HEK293 (cell line): ENCODE measurements at regions not wholly inside any gene's neighbourhood (a gene's known extent, or its start where the extent isn't known, plus 50 kb on each side); places are given as distances from the start of the nearest gene placed in this dataset.

Source experiments
- CTCF ChIA-PET: fragments of 350-600 bp; formaldehyde crosslinking; extraction: SDS; loops from one replicate; lab custom pipeline; 2021; ENCODE audit warnings: antibody characterized with exemption; lab: Yijun Ruan, JAX
- POLR2A ChIA-PET: fragments of 300-600 bp; formaldehyde crosslinking; extraction: SDS; loops from one replicate; lab custom pipeline; 2020; ENCODE audit warnings: antibody characterized with exemption, inconsistent platforms; lab: Yijun Ruan, JAX
- H3K27ac ChIP-seq: fragments of 200-500 bp; sonication (Bioruptor generic); 2 replicates; pipeline ENCODE4 v1.5.1; 2014; ENCODE audit warnings: low read depth, low read length, control low read depth, inconsistent platforms; ENCODE audit errors: extremely low read depth
- H3K36me3 ChIP-seq, 2 experiments: fragments of 200-500 bp in 1 of 2; sonication (Bioruptor generic) in 1 of 2; 1 replicate in 1 of 2; 2 replicates in 1 of 2; pipeline ENCODE4 v1.5.1; 2014 to 2017; ENCODE audit warnings: inconsistent platforms in 2 of 2, low read length in 2 of 2; ENCODE audit not compliant: control insufficient read depth in 2 of 2, insufficient read depth in 1 of 2
- H3K4me1 ChIP-seq: fragments of 200-500 bp; sonication (Bioruptor generic); 2 replicates; pipeline ENCODE4 v1.5.1; 2014; ENCODE audit warnings: mild to moderate bottlenecking, low read length, inconsistent platforms; ENCODE audit not compliant: control insufficient read depth, insufficient read depth
- H3K4me3 ChIP-seq: 2 replicates; pipeline ENCODE4 v1.5.1; 2011; ENCODE audit warnings: low read depth, mild to moderate bottlenecking, control low read depth, low read length, moderate library complexity
- H3K9me3 ChIP-seq: fragments of 200-500 bp; sonication (Bioruptor generic); 2 replicates; pipeline ENCODE4 v1.5.1; 2014; ENCODE audit warnings: low read depth, low read length, inconsistent platforms; ENCODE audit not compliant: control insufficient read depth, insufficient read depth
- OVOL3 ChIP-seq: fragments of 450-650 bp; formaldehyde crosslinking; IDR thresholded peaks from 2 replicates; pipeline ENCODE4 v1.5.1; 2016; ENCODE audit warnings: missing biosample characterization, missing genetic modification characterization
- SALL2 ChIP-seq: fragments of 450-650 bp; formaldehyde crosslinking; IDR thresholded peaks from 2 replicates; pipeline ENCODE4 v1.5.0; 2017; ENCODE audit warnings: missing biosample characterization, mild to moderate bottlenecking, missing genetic modification characterization, borderline replicate concordance
- ZBTB17 ChIP-seq: fragments of 450-650 bp; formaldehyde crosslinking; IDR thresholded peaks from 2 replicates; pipeline ENCODE4 v1.5.1; 2016; ENCODE audit warnings: missing biosample characterization, missing genetic modification characterization
- ZBTB8A ChIP-seq: fragments of 450-650 bp; formaldehyde crosslinking; IDR thresholded peaks from 2 replicates; pipeline ENCODE4 v1.5.1; 2016; ENCODE audit warnings: missing biosample characterization, missing genetic modification characterization
- ZNF18 ChIP-seq: fragments of 450-650 bp; formaldehyde crosslinking; IDR thresholded peaks from 2 replicates; pipeline ENCODE4 v1.5.1; 2016; ENCODE audit warnings: missing biosample characterization, missing genetic modification characterization
- ZNF23 ChIP-seq: fragments of 450-650 bp; formaldehyde crosslinking; IDR thresholded peaks from 2 replicates; pipeline ENCODE4 v1.5.1; 2016; ENCODE audit warnings: missing biosample characterization, missing genetic modification characterization, borderline replicate concordance
- ZNF274 ChIP-seq, 2 experiments: fragments of 200-500 bp in 1 of 2; fragments of 450-650 bp in 1 of 2; sonication (Bioruptor generic) in 1 of 2; formaldehyde crosslinking in 1 of 2; IDR thresholded peaks; 2 replicates each; pipeline versions ENCODE4 v1.5.1 to v1.6.1; 2014 to 2016; ENCODE audit warnings: borderline replicate concordance in 1 of 2, inconsistent platforms in 1 of 2, low read length in 1 of 2, missing biosample characterization in 1 of 2, missing genetic modification characterization in 1 of 2
- ZNF391 ChIP-seq: fragments of 450-650 bp; formaldehyde crosslinking; IDR thresholded peaks from 2 replicates; pipeline ENCODE4 v1.5.1; 2016; ENCODE audit warnings: low read depth, missing biosample characterization, missing genetic modification characterization, borderline replicate concordance
- ZNF423 ChIP-seq: fragments of 450-650 bp; formaldehyde crosslinking; IDR thresholded peaks from 2 replicates; pipeline ENCODE4 v1.5.1; 2016; ENCODE audit warnings: missing biosample characterization, missing genetic modification characterization
- ZNF596 ChIP-seq: fragments of 450-650 bp; IDR thresholded peaks from 2 replicates; pipeline ENCODE4 v1.5.0; 2018; ENCODE audit warnings: missing biosample characterization, mild to moderate bottlenecking, missing genetic modification characterization, moderate library complexity
- ZNF621 ChIP-seq: fragments of 450-650 bp; formaldehyde crosslinking; IDR thresholded peaks from 2 replicates; pipeline ENCODE4 v1.5.1; 2017; ENCODE audit warnings: missing biosample characterization, missing genetic modification characterization
- ZNF624 ChIP-seq: fragments of 450-650 bp; formaldehyde crosslinking; IDR thresholded peaks from 2 replicates; pipeline ENCODE4 v1.5.1; 2017; ENCODE audit warnings: missing biosample characterization, missing genetic modification characterization
- ZNF654 ChIP-seq: fragments of 450-650 bp; formaldehyde crosslinking; IDR thresholded peaks from 2 replicates; pipeline ENCODE4 v1.5.1; 2016; ENCODE audit warnings: low read depth, missing biosample characterization, missing genetic modification characterization
- ZNF701 ChIP-seq: fragments of 450-650 bp; formaldehyde crosslinking; IDR thresholded peaks from 2 replicates; pipeline ENCODE4 v1.5.1; 2016; ENCODE audit warnings: missing biosample characterization, missing genetic modification characterization
- ZNF843 ChIP-seq: fragments of 450-650 bp; formaldehyde crosslinking; IDR thresholded peaks from 2 replicates; pipeline ENCODE4 v1.5.1; 2016; ENCODE audit warnings: missing biosample characterization, missing genetic modification characterization
- TF ChIP-seq, protein P1 (sequence below): fragments of 450-650 bp; formaldehyde crosslinking; IDR thresholded peaks from 2 replicates; pipeline ENCODE4 v1.5.1; 2016; ENCODE audit warnings: missing biosample characterization, missing genetic modification characterization

GRCh38 chr11:116596346-116597260, 176.2 kb downstream of the BUD13 start:
- TF ChIP-seq ZNF621 (tag by site-specific recombination) (no peak), ZNF423 (tag by site-specific recombination) (no peak), ZNF654 (tag by site-specific recombination) (no peak)
- TF ChIP-seq, protein P1, sequence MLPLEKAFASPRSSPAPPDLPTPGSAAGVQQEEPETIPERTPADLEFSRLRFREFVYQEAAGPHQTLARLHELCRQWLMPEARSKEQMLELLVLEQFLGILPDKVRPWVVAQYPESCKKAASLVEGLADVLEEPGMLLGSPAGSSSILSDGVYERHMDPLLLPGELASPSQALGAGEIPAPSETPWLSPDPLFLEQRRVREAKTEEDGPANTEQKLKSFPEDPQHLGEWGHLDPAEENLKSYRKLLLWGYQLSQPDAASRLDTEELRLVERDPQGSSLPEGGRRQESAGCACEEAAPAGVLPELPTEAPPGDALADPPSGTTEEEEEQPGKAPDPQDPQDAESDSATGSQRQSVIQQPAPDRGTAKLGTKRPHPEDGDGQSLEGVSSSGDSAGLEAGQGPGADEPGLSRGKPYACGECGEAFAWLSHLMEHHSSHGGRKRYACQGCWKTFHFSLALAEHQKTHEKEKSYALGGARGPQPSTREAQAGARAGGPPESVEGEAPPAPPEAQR (tag by site-specific recombination), result no peak
- Histone ChIP-seq H3K4me1 (no peaks in the 10 kb centered on the region), H3K4me3 (no peak overlapping the region), H3K36me3 (no peaks in the 10 kb centered on the region), H3K9me3 (no peaks in the 10 kb centered on the region), H3K27ac (no peak overlapping the region)
- ChIA-PET CTCF (no interaction called here), POLR2A (no interaction called here)

DNA sequence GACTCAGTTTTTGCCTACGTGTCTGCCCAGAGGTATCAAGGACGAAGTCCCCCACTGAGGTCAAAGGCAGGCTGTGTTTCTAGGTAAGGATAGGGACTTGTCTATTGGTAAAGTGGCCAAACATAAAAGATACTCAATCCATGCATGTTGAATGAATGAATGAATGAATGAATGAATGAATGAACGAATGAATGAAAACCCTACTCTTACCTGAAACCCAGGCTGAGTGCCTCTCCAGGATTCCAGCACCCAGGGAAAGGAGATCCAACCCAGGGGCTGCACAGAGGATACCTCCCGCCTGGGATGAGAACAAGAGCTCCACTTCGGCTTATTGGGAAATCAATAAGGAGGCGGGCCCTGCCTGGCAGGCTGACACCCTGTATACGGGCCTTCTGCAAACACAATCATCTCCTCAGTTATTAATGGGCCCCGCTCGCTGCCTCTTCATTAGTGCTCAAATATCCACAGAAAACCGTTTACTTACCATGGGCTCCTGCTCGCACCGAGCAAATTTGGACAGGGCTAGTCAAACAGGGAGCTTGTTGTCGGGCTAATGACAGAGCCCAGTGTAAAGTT, 177.4 kb downstream of the BUD13 start:
- no peak overlapping the region for H3K4me3 ChIP-seq
- TF ChIP-seq ZBTB17 (tag by site-specific recombination) (no peak), OVOL3 (tag by site-specific recombination) (no peak), ZNF596 (tag by site-specific recombination) (no peak)
- H3K36me3 ChIP-seq, result no peaks in the 10 kb centered on the region
- CTCF ChIA-PET, result no interaction called here
- H3K27ac ChIP-seq, result no peak overlapping the region
- H3K4me1 ChIP-seq, result no peaks in the 10 kb centered on the region
- no peaks in the 10 kb centered on the region for H3K9me3 ChIP-seq
- POLR2A ChIA-PET, result no interaction called here

- POLR2A ChIA-PET, result no interaction called here
These were observed 181.8 kb downstream of the BUD13 start for GRCh38 chr11:116590844-116591570.

More at GRCh38 chr11:116590844-116591570, 181.8 kb downstream of the BUD13 start:
- Histone ChIP-seq H3K4me1 (no peaks in the 10 kb centered on the region), H3K36me3 (no peaks in the 10 kb centered on the region), H3K9me3 (no peaks in the 10 kb centered on the region), H3K27ac (no peak overlapping the region), H3K4me3 (no peak overlapping the region)
- CTCF ChIA-PET, result interaction anchor here (0.6 kb wide), 1 partner anchor 626 kb away, joined by 3 read pairs; no protein-coding TSS in a partner anchor
- TF ChIP-seq ZNF391 (tag by site-specific recombination) (no peak), ZBTB8A (tag by site-specific recombination) (no peak), ZNF23 (tag by site-specific recombination) (no peak), ZNF274 (IDR thresholded peaks at IDR 0.05; ENCODE audit: low read length) (no peak), ZNF274 (tag by site-specific recombination; IDR thresholded peaks at IDR 0.05; ENCODE audit: borderline replicate concordance) (no peak), ZNF624 (tag by site-specific recombination) (no peak), ZNF701 (tag by site-specific recombination) (no peak), ZNF843 (tag by site-specific recombination) (no peak), ZNF18 (tag by site-specific recombination) (no peak), SALL2 (tag by site-specific recombination) (no peak)
